B cell (primary cell): ENCODE measurements at regions not wholly inside any gene's neighbourhood (a gene's known extent, or its start where the extent isn't known, plus 50 kb on each side); places are given as distances from the start of the nearest gene placed in this dataset.
"Not testable (repeated sequence)": the region's sequence is repeated elsewhere in the genome, so short reads cannot be mapped to it uniquely, and the experiment has no call there.

Experiments used
- ATAC-seq: fragments of 200-7000 bp; cut with Tn5 transposase; one replicate; pipeline ENCODE4 v1.10.0; 2021; ENCODE audit warnings: low read depth, mild to moderate bottlenecking, moderate number of reproducible peaks, moderate library complexity
- CTCF ChIA-PET: fragments of 350-600 bp; sonication (Branson Sonifier 250); formaldehyde crosslinking; loops from one replicate; lab custom pipeline; 2021; ENCODE audit warnings: antibody characterized with exemption, inconsistent platforms; lab: Charles Lee
- POLR2A ChIA-PET: fragments of 350-600 bp; sonication (Branson Sonifier 250); formaldehyde crosslinking; loops from one replicate; lab custom pipeline; 2021; ENCODE audit warnings: antibody characterized with exemption; lab: Charles Lee
- DNase-seq: peaks from one replicate; pipeline ENCODE4 v3.0.0; 2013
- H2AFZ ChIP-seq: 2 replicates; pipeline ENCODE4 v1.6.1; 2012; ENCODE audit warnings: mild to moderate bottlenecking, low read depth, low read length; ENCODE audit not compliant: insufficient read depth, poor library complexity, severe bottlenecking
- H3K27ac ChIP-seq, 2 donors: 1 replicate in 1 of 2; 2 replicates in 1 of 2; pipeline ENCODE4 v1.5.1; 2012 to 2013; ENCODE audit warnings: low read length in 2 of 2, mild to moderate bottlenecking in 2 of 2, moderate library complexity in 1 of 2
- H3K27me3 ChIP-seq, 4 experiments: fragments of 200-600 bp in 1 of 4; sonication (generic) in 1 of 4; replicated peaks in 1 of 4; 1 replicate in 2 of 4; 2 replicates in 2 of 4; pipeline versions ENCODE4 v1.6.1 to v1.7.0; 2013 to 2016; ENCODE audit warnings: low read length in 3 of 4, mild to moderate bottlenecking in 2 of 4, mixed read lengths in 1 of 4, moderate library complexity in 1 of 4; ENCODE audit not compliant: insufficient read depth in 4 of 4, control insufficient read depth in 3 of 4; ENCODE audit errors: control extremely low read depth in 1 of 4
- H3K36me3 ChIP-seq, 2 experiments: replicated peaks in 1 of 2; 1 replicate in 1 of 2; 2 replicates in 1 of 2; pipeline versions ENCODE4 v1.6.1 to v1.7.1; 2013; ENCODE audit warnings: low read length in 1 of 2; ENCODE audit not compliant: insufficient read depth in 2 of 2, control insufficient read depth in 1 of 2; ENCODE audit errors: control extremely low read depth in 1 of 2, extremely low read depth in 1 of 2
- H3K4me1 ChIP-seq, 2 donors: fragments of 200-600 bp in 1 of 2; sonication (generic) in 1 of 2; 1 replicate in 1 of 2; 2 replicates in 1 of 2; pipeline versions ENCODE4 v1.5.1 to v1.6.1; 2013 to 2017; ENCODE audit warnings: low read length in 2 of 2; ENCODE audit not compliant: control insufficient read depth in 2 of 2, insufficient read depth in 2 of 2
- H3K4me2 ChIP-seq: replicated peaks from 2 replicates; pipeline ENCODE3; 2012; ENCODE audit warnings: mild to moderate bottlenecking, low read depth, low read length; ENCODE audit not compliant: poor library complexity, severe bottlenecking
- H3K4me3 ChIP-seq, 5 experiments: fragments of 200-600 bp in 1 of 5; sonication (generic) in 1 of 5; 1 replicate in 3 of 5; 2 replicates in 2 of 5; pipeline versions ENCODE4 v1.5.1 to v1.7.0; 2011 to 2016; ENCODE audit warnings: low read length in 4 of 5, mild to moderate bottlenecking in 4 of 5, low read depth in 2 of 5, control low read depth in 1 of 5, moderate library complexity in 1 of 5; ENCODE audit not compliant: insufficient read depth in 1 of 5; ENCODE audit errors: control extremely low read depth in 1 of 5, extremely low read depth in 1 of 5
- H3K79me2 ChIP-seq: fragments of 200-600 bp; sonication (generic); one replicate; pipeline ENCODE4 v1.6.0; 2016; ENCODE audit warnings: low read length; ENCODE audit not compliant: control insufficient read depth, insufficient read depth
- H3K9ac ChIP-seq: fragments of 200-600 bp; sonication (generic); 2 replicates; pipeline ENCODE4 v1.6.1; 2017; ENCODE audit warnings: mild to moderate bottlenecking, low read length, moderate library complexity
- H3K9me3 ChIP-seq, 3 donors: one replicate each; pipeline versions ENCODE4 v1.6.1 to v1.7.1; 2013; ENCODE audit warnings: low read length in 2 of 3; ENCODE audit not compliant: control insufficient read depth in 2 of 3, insufficient read depth in 1 of 3; ENCODE audit errors: control extremely low read depth in 1 of 3
- H4K20me1 ChIP-seq: 2 replicates; pipeline ENCODE4 v1.6.0; 2012; ENCODE audit warnings: mild to moderate bottlenecking, low read length; ENCODE audit not compliant: insufficient read depth, control insufficient read depth, poor library complexity, severe bottlenecking
- H3K27ac Mint-ChIP-seq: one replicate; pipeline ENCODE4 v1.8.0; 2021; ENCODE audit warnings: mixed read lengths
- H3K27me3 Mint-ChIP-seq: one replicate; pipeline ENCODE4 v1.8.0; 2021; ENCODE audit warnings: mixed read lengths
- H3K4me1 Mint-ChIP-seq: one replicate; pipeline ENCODE4 v1.8.0; 2021; ENCODE audit warnings: mixed read lengths
- H3K4me3 Mint-ChIP-seq: one replicate; pipeline ENCODE4 v1.8.0; 2021; ENCODE audit warnings: mixed read lengths
- H3K9me3 Mint-ChIP-seq: one replicate; pipeline ENCODE4 v1.8.0; 2022; ENCODE audit warnings: mixed read lengths; ENCODE audit not compliant: insufficient read depth
- WGBS: methylation state at CpG from one replicate; pipeline ENCODE4 v1.1.5; 2013; ENCODE audit warnings: missing lambda C conversion rate; ENCODE audit not compliant: insufficient coverage; 5-methylcytosine and 5-hydroxymethylcytosine counted together
- intact Hi-C: fragments of 100-400 bp; cut with micrococcal nuclease; formaldehyde crosslinking; loops from one replicate; pipeline ENCODE4 v1.10.0; 2022

- H3K9me3 Mint-ChIP-seq, H3K4me1 ChIP-seq, intact Hi-C loops, H3K79me2 ChIP-seq, H3K9me3 ChIP-seq, H3K27me3 Mint-ChIP-seq, CTCF ChIA-PET, H3K4me3 Mint-ChIP-seq, H3K36me3 ChIP-seq, H3K9ac ChIP-seq, H3K27ac ChIP-seq, H3K4me1 Mint-ChIP-seq, H4K20me1 ChIP-seq, H2AFZ ChIP-seq, ATAC-seq, DNase-seq, POLR2A ChIA-PET, H3K27me3 ChIP-seq, H3K27ac Mint-ChIP-seq, H3K4me3 ChIP-seq, H3K4me2 ChIP-seq: not testable (repeated sequence)
- no CpG with 5 or more reads among the region's 4 CpGs for WGBS
Observed at GRCh38 chr15:32323353-32323752, 79.7 kb downstream of the GOLGA8K start.

GRCh38 chr15:32319247-32319646 lies 83.8 kb downstream of the GOLGA8K start:
- H3K9ac ChIP-seq, H3K36me3 ChIP-seq, POLR2A ChIA-PET, ATAC-seq, H3K27ac ChIP-seq, H3K79me2 ChIP-seq, H3K4me2 ChIP-seq, H3K4me3 ChIP-seq, H3K27me3 ChIP-seq, H2AFZ ChIP-seq, intact Hi-C loops, H3K4me1 ChIP-seq, H3K27ac Mint-ChIP-seq, H3K4me1 Mint-ChIP-seq, H3K27me3 Mint-ChIP-seq, H4K20me1 ChIP-seq, CTCF ChIA-PET, H3K9me3 ChIP-seq, H3K4me3 Mint-ChIP-seq, DNase-seq, H3K9me3 Mint-ChIP-seq: not testable (repeated sequence)
- WGBS, result 80% methylated on average over 1 of the region's 3 CpGs

GRCh38 chr15:32316482-32316881 lies 86.6 kb downstream of the GOLGA8K start:
- POLR2A ChIA-PET, H3K36me3 ChIP-seq, H3K9me3 ChIP-seq, H4K20me1 ChIP-seq, CTCF ChIA-PET, H3K27ac Mint-ChIP-seq, H3K9ac ChIP-seq, H3K4me1 ChIP-seq, H3K9me3 Mint-ChIP-seq, H3K79me2 ChIP-seq, ATAC-seq, H3K4me2 ChIP-seq, H3K4me1 Mint-ChIP-seq, intact Hi-C loops, H3K27ac ChIP-seq, DNase-seq, H3K27me3 ChIP-seq, H3K4me3 Mint-ChIP-seq, H3K4me3 ChIP-seq, H2AFZ ChIP-seq, H3K27me3 Mint-ChIP-seq: not testable (repeated sequence)
- WGBS, result no CpG with 5 or more reads among the region's 4 CpGs

GRCh38 chr15:32315079-32315939 lies 87.8 kb downstream of the GOLGA8K start:
- CTCF ChIA-PET, DNase-seq, H3K36me3 ChIP-seq, H3K4me3 ChIP-seq, H3K9ac ChIP-seq, H3K27me3 ChIP-seq, intact Hi-C loops, H3K27me3 Mint-ChIP-seq, H3K4me3 Mint-ChIP-seq, H2AFZ ChIP-seq, H3K9me3 Mint-ChIP-seq, H3K4me1 Mint-ChIP-seq, H3K27ac ChIP-seq, ATAC-seq, H3K9me3 ChIP-seq, H4K20me1 ChIP-seq, POLR2A ChIA-PET, H3K4me2 ChIP-seq, H3K4me1 ChIP-seq, H3K79me2 ChIP-seq, H3K27ac Mint-ChIP-seq: not testable (repeated sequence)
- WGBS, result 7% methylated on average over 15 of the region's 91 CpGs
